Tibial artery (tissue), 4 donors: ENCODE measurements at regions not wholly inside any gene's neighbourhood (a gene's known extent, or its start where the extent isn't known, plus 50 kb on each side); places are given as distances from the start of the nearest gene placed in this dataset.
"Not testable (repeated sequence)": the region's sequence is repeated elsewhere in the genome, so short reads cannot be mapped to it uniquely, and the experiment has no call there.

Source experiments
- DNase-seq, 2 donors: peaks; one replicate each; pipeline ENCODE4 v3.0.0-alpha.2; 2019
- H3K27ac ChIP-seq, 2 donors: fragments of 200-600 bp; sonication (generic) in 1 of 2; 1 replicate in 1 of 2; 2 replicates in 1 of 2; pipeline ENCODE4 v1.5.1; 2018 to 2019; ENCODE audit warnings: mild to moderate bottlenecking in 1 of 2
- H3K27me3 ChIP-seq, 2 donors: fragments of 200-600 bp; sonication (generic) in 1 of 2; one replicate each; pipeline versions ENCODE4 v1.5.1 to v1.6.0; 2016 to 2019
- H3K36me3 ChIP-seq, 3 donors: fragments of 200-600 bp; sonication (generic) in 2 of 3; one replicate each; pipeline ENCODE4 v1.5.1; 2016 to 2019; ENCODE audit warnings: mild to moderate bottlenecking in 2 of 3
- H3K4me1 ChIP-seq, 4 donors: fragments of 200-600 bp; sonication (generic) in 2 of 4; 1 replicate in 3 of 4; 2 replicates in 1 of 4; pipeline ENCODE4 v1.5.1; 2016 to 2019
- H3K4me3 ChIP-seq, 2 donors: fragments of 200-600 bp; sonication (generic) in 1 of 2; 1 replicate in 1 of 2; 2 replicates in 1 of 2; pipeline ENCODE4 v1.5.1; 2018 to 2019; ENCODE audit warnings: mild to moderate bottlenecking in 2 of 2
- H3K9me3 ChIP-seq, 3 donors: fragments of 200-600 bp; sonication (generic) in 1 of 3; one replicate each; pipeline ENCODE4 v1.5.1; 2016 to 2019
- intact Hi-C: fragments of 100-400 bp; cut with DNase I; formaldehyde crosslinking; loops from one replicate; pipeline ENCODE4 v1.15.0; 2023; ENCODE audit warnings: low total_unique reads
- TF ChIP-seq, protein P1 (sequence below), 2 experiments: fragments of 200-600 bp in 1 of 2; fragments of 450-650 bp in 1 of 2; IDR thresholded peaks; one replicate each; pipeline ENCODE4 v1.5.1; 2017 to 2019; ENCODE audit warnings: antibody characterized with exemption in 2 of 2, mild to moderate bottlenecking in 1 of 2, moderate library complexity in 1 of 2

DNA sequence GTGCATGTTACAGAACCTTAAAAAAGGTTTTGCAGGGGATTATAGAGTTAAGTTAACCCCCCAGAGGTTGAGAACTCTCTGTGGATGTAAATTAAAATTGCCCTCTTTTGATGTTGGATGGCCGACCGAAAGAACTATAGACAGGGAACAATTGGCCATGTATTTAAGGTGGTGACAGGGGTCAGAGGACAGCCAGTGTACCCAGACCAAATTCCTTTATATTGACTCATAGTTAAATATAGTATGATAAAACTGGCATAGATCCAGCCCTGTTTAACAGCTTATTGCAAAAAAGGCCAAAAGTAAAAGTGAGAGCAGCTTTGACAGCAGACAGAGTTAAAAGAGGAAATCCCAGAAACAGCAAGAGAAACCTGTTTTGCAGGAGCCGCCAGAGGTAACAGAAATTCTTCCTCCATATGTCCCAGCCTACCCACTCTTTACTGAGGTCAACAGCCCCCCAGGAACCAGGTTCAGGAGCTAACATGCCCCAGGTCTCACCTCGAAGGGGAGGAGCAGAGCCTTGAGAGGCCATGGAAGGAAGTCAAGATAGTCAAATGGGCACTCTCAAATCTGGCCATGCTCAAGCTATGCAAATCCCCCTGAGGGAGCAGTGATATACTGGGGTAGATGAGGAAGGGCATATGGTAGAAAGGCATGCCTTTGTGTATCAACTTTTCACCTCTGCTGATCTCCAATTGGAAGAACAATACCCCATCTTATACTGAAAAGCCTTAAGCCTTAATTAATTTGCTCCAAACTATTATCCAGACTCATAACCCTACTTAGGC is 156.4 kb upstream of the COX7C start:
- Histone ChIP-seq H3K4me1 (peaks cover 0 to 18% (median 11%) of the 10 kb centered on the region in 4 donors), H3K27ac (peak overlapping the region in 1 of 2 donors; percentile 15), H3K9me3 (peaks cover 0 to 26% (median 16%) of the 10 kb centered on the region in 3 donors), H3K27me3 (no peaks in the 10 kb centered on the region), H3K4me3 (no peak overlapping the region), H3K36me3 (no peaks in the 10 kb centered on the region)
- TF ChIP-seq, protein P1, sequence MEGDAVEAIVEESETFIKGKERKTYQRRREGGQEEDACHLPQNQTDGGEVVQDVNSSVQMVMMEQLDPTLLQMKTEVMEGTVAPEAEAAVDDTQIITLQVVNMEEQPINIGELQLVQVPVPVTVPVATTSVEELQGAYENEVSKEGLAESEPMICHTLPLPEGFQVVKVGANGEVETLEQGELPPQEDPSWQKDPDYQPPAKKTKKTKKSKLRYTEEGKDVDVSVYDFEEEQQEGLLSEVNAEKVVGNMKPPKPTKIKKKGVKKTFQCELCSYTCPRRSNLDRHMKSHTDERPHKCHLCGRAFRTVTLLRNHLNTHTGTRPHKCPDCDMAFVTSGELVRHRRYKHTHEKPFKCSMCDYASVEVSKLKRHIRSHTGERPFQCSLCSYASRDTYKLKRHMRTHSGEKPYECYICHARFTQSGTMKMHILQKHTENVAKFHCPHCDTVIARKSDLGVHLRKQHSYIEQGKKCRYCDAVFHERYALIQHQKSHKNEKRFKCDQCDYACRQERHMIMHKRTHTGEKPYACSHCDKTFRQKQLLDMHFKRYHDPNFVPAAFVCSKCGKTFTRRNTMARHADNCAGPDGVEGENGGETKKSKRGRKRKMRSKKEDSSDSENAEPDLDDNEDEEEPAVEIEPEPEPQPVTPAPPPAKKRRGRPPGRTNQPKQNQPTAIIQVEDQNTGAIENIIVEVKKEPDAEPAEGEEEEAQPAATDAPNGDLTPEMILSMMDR (IDR thresholded peaks at IDR 0.05), result no peak
- intact Hi-C loops, result no loop called here
- no peak for DNase-seq

DNA sequence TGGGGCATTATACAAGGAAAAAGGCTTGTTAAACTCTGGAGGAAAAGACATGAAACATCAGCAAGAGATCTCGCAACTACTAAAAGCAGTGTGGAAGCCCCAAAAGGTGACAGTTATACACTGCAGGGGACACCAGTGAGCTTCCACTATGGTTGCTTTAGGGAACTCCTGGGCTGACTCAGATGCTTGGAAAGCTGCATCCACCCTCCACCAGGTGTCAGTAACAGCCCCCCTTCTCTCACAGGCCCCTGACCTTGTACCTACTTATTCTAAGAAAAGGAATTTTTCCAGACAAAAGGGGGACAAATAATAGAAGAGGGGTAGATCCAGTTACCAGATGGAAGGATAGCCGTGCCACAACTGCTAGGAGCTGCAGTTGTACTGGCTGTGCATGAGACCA is 154.4 kb upstream of the COX7C start:
- H3K4me3 ChIP-seq, result no peak overlapping the region
- DNase-seq, result no peak
- intact Hi-C loops, result no loop called here
- no peaks in the 10 kb centered on the region for H3K27me3 ChIP-seq
- peaks cover 0 to 30% (median 22%) of the 10 kb centered on the region in 3 donors for H3K9me3 ChIP-seq
- no peaks in the 10 kb centered on the region for H3K36me3 ChIP-seq
- peaks cover 0 to 18% (median 11%) of the 10 kb centered on the region in 4 donors for H3K4me1 ChIP-seq
- TF ChIP-seq, protein P1 (IDR thresholded peaks at IDR 0.05), result no peak
- H3K27ac ChIP-seq, result no peak overlapping the region

DNA sequence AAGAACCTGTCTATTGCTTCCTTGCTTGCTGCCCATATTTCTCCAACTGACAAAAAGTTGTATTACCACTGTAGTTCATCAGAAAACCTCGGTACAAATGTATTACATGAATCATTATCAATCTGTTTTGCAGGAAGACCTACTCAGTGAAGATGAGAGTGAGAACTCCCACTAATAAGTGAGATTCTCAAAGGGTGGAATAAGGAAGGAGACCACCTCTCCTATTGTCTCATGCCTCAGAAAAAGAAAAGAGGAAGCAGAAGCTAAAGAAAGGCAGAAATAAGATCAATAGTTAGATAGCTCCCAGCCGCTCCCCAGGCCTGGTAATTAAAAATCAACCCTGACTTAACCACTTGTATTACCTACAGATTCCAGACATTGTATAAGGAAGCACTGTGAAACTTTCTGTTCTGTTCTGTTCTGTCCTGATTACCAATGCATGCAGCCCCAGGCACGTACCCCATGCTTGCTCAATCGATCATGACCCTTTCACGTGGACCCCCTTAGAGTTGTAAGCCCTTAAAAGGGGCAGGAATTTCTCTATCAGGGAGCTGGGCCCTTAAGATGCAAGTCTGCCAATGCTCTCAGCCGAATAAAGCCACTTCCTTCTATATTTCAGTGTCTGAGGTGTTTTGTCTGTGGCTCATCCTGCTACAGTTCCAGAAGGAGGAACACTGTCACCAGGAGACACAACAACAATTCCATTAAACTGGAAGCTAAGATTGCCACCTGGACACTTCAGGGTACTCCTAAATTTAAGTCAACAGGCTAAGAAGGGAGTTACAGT is 152.5 kb upstream of the COX7C start:
- TF ChIP-seq, protein P1 (IDR thresholded peaks at IDR 0.05), result no peak
- no peak for DNase-seq
- intact Hi-C loops, result no loop called here
- Histone ChIP-seq H3K36me3 (no peaks in the 10 kb centered on the region), H3K4me1 (peaks cover 0 to 18% (median 11%) of the 10 kb centered on the region in 4 donors), H3K27me3 (no peaks in the 10 kb centered on the region), H3K4me3 (no peak overlapping the region), H3K9me3 (peaks cover 0 to 30% (median 22%) of the 10 kb centered on the region in 3 donors), H3K27ac (no peak overlapping the region)

DNA sequence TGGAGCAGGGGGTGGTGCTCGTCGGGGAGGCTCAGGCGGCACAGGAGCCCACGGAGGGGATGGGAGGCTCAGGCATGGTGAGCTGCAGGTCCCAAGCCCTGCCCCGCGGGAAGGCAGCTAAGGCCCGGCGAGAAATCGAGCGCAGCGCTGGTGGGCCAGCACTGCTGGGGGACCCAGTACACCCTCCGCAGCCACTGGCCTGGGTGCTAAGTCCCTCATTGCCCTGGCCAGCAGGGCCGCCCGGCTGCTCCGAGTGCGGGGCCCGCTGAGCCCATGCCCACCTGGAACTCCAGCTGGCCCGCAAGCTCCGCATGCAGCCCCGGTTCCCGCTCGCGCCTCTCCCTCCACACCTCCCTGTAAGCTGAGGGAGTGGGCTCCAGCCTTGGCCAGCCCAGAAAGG is 151.0 kb upstream of the COX7C start:
- H3K27me3 ChIP-seq, H3K4me1 ChIP-seq, H3K36me3 ChIP-seq, intact Hi-C loops, DNase-seq, H3K27ac ChIP-seq, H3K4me3 ChIP-seq: not testable (repeated sequence)
- H3K9me3 ChIP-seq, result peaks cover 0 to 30% (median 22%) of the 10 kb centered on the region in 3 donors

DNA sequence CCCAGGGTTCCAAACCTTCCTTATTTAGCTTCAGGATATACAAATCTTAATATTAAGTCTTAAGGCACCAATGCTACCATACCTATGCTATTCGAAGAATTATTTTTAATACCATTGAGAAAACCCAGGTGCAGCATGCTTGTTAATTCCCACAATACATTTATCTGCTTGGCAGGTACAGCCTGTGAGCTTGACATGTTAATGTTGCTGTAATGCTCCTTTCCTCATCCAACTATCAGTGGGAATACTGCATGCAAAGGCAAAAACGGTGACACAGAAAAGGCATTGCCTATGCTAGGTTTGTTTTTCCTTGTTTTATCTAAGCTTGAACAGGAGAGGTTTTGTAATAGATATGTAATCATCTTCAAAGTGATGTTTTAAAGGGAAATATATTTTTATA is 135.7 kb upstream of the COX7C start:
- Histone ChIP-seq H3K9me3 (no peaks in the 10 kb centered on the region), H3K4me1 (no peaks in the 10 kb centered on the region), H3K27ac (no peak overlapping the region), H3K4me3 (no peak overlapping the region), H3K27me3 (no peaks in the 10 kb centered on the region), H3K36me3 (no peaks in the 10 kb centered on the region)
- TF ChIP-seq, protein P1 (IDR thresholded peaks at IDR 0.05), result no peak
- no peak for DNase-seq
- intact Hi-C loops, result no loop called here

DNA sequence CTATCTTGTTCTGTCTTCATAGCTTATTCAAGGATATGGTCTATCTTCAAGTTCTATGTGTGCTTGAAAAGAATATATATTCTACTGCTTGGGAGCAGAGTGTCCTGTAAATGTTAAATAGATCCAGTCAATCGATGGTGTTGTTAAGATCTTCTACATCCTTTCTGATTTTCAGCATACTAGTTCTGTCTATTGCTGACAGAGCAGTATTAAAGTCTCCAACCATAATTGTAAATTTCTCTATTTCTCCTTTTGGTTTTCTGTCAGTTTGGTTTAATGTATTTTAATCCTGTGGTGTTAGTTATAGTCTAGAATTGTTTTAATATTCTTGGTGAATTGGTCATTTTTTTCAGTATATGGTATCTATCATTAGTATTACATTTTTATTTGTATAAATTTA is 124.0 kb upstream of the COX7C start:
- H3K27me3 ChIP-seq, result no peaks in the 10 kb centered on the region
- H3K36me3 ChIP-seq, result no peaks in the 10 kb centered on the region
- intact Hi-C loops, result no loop called here
- no peaks in the 10 kb centered on the region for H3K4me1 ChIP-seq
- no peak overlapping the region for H3K4me3 ChIP-seq
- H3K9me3 ChIP-seq, result no peaks in the 10 kb centered on the region
- no peak overlapping the region for H3K27ac ChIP-seq
- no peak for DNase-seq
- TF ChIP-seq, protein P1 (IDR thresholded peaks at IDR 0.05), result no peak
